Thyroid gland (tissue), 4 donors: ENCODE measurements at regions not wholly inside any gene's neighbourhood (a gene's known extent, or its start where the extent isn't known, plus 50 kb on each side); places are given as distances from the start of the nearest gene placed in this dataset.

Source experiments
- DNase-seq, 2 donors: peaks; one replicate each; pipeline ENCODE4 v3.0.0-alpha.2; 2019
- H3K27ac ChIP-seq, 3 donors: fragments of 200-600 bp; sonication (generic); 1 replicate in 2 of 3; 2 replicates in 1 of 3; pipeline ENCODE4 v1.5.1; 2016 to 2019; ENCODE audit warnings: mild to moderate bottlenecking in 1 of 3, moderate library complexity in 1 of 3
- H3K27me3 ChIP-seq: fragments of 200-600 bp; sonication (generic); one replicate; pipeline ENCODE4 v1.5.1; 2019
- H3K36me3 ChIP-seq, 2 donors: fragments of 200-600 bp; sonication (generic); one replicate each; pipeline ENCODE4 v1.5.1; 2016 to 2019
- H3K4me1 ChIP-seq, 2 donors: fragments of 200-600 bp; sonication (generic); one replicate each; pipeline ENCODE4 v1.5.1; 2017 to 2019
- H3K4me3 ChIP-seq, 3 donors: fragments of 200-600 bp; sonication (generic); replicated peaks in 1 of 3; 1 replicate in 2 of 3; 2 replicates in 1 of 3; pipeline ENCODE4 v1.5.1; 2016; ENCODE audit warnings: mild to moderate bottlenecking in 1 of 3
- H3K9me3 ChIP-seq: fragments of 200-600 bp; sonication (generic); one replicate; pipeline ENCODE4 v1.5.1; 2017
- CTCF ChIP-seq, 6 experiments: fragments of 200-600 bp in 3 of 6; fragments of 450-650 bp in 3 of 6; sonication (generic) in 3 of 6; IDR thresholded peaks; one replicate each; pipeline ENCODE4 v1.5.1; 2016 to 2019; ENCODE audit warnings: antibody characterized with exemption in 6 of 6, mild to moderate bottlenecking in 2 of 6, inconsistent platforms in 1 of 6, moderate library complexity in 1 of 6
- POLR2A ChIP-seq, 2 donors: fragments of 450-650 bp; IDR thresholded peaks; one replicate each; pipeline ENCODE4 v1.6.1; 2017; ENCODE audit warnings: antibody characterized with exemption in 2 of 2, mild to moderate bottlenecking in 2 of 2, moderate library complexity in 1 of 2
- WGBS, 2 donors: methylation state at CpG; one replicate each; pipeline ENCODE4 v1.1.5; 2017; 5-methylcytosine and 5-hydroxymethylcytosine counted together
- intact Hi-C: fragments of 100-400 bp; cut with DNase I; formaldehyde crosslinking; loops from one replicate; pipeline ENCODE4 v1.15.1; 2023

GRCh38 chr1:14441302-14441741, 157.2 kb upstream of the KAZN start:
- H3K4me1 ChIP-seq = peaks cover 17 to 26% of the 10 kb centered on the region in 2 donors
- intact Hi-C loops = no loop called here
- WGBS, 2 donors = 30 to 34% methylated on average over 6 of the region's 6 CpGs
- no peak for TF ChIP-seq CTCF (IDR thresholded peaks at IDR 0.05)
- no peak for TF ChIP-seq POLR2A (IDR thresholded peaks at IDR 0.05)
- H3K9me3 ChIP-seq = no peaks in the 10 kb centered on the region
- no peaks in the 10 kb centered on the region for H3K27me3 ChIP-seq
- no peak overlapping the region for H3K4me3 ChIP-seq
- peak overlapping the region; percentile 40 to 72 (median 71) for H3K27ac ChIP-seq
- no peaks in the 10 kb centered on the region for H3K36me3 ChIP-seq
- DNase-seq = peak; percentile 96 to 98

DNA sequence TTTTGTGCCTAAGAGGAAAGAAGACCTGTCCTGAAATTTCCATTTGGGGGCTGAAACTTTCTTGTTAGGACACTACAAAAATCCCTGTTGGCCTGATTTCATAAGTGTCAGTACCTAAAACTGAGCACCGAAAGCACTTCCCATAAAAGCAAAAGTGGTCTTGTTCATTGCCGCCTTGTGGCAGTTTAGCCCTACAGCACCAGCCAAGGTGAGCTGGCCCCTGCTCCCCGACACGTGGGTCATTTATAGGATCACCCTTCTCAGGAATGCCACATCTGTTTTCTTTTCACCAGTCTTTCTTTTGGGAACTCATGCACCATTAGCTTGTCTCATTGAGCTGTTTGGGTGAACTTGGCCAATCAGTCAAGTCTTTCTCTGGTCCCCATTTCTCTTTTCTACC, 155.8 kb upstream of the KAZN start:
- H3K27ac ChIP-seq = no peak overlapping the region
- DNase-seq = no peak
- H3K36me3 ChIP-seq = no peaks in the 10 kb centered on the region
- H3K9me3 ChIP-seq = no peaks in the 10 kb centered on the region
- H3K4me3 ChIP-seq = no peak overlapping the region
- TF ChIP-seq CTCF (IDR thresholded peaks at IDR 0.05) (no peak), POLR2A (IDR thresholded peaks at IDR 0.05) (no peak)
- no peaks in the 10 kb centered on the region for H3K27me3 ChIP-seq
- peaks cover 17 to 26% of the 10 kb centered on the region in 2 donors for H3K4me1 ChIP-seq
- 83 to 88% methylated on average over 4 of the region's 4 CpGs for WGBS, 2 donors
- intact Hi-C loops = no loop called here

DNA sequence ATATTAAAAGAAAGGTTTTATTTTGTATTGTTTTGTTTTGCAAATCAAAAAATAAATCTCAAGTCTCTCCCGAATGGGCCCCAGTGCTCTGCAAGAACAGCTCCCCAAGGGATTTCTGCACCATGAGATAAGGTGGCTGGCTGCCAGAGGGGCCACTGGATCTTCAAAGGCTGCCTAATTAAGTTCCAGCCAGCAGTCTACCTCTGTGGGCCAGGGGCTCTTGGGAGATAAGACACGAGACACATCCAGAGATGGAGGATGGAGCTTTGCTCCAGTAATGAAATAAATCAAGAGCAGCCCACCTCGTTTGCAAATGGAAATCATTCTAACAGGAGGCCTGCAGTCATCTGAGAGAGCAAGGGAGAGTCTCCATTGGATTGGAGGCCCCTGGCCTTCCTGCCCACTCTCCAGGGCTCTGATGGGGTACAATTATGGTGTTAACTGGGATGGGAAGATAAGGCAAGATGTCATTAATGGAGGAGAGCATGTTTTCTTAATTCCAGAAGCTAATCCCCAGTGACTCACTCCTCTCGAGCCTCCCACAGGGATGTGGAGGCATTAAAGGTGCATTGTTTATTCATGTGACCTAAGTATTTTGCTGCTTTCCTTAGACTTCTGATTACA, 155.2 kb upstream of the KAZN start:
- no peaks in the 10 kb centered on the region for H3K36me3 ChIP-seq
- peak; percentile 10 to 11 for DNase-seq
- H3K4me1 ChIP-seq = peaks cover 17 to 26% of the 10 kb centered on the region in 2 donors
- TF ChIP-seq POLR2A (IDR thresholded peaks at IDR 0.05) (no peak), CTCF (IDR thresholded peaks at IDR 0.05) (no peak)
- no peak overlapping the region for H3K4me3 ChIP-seq
- H3K27me3 ChIP-seq = no peaks in the 10 kb centered on the region
- intact Hi-C loops = no loop called here
- no peaks in the 10 kb centered on the region for H3K9me3 ChIP-seq
- WGBS, 2 donors = 60 to 68% methylated on average over 4 of the region's 4 CpGs
- H3K27ac ChIP-seq = no peak overlapping the region

- no peak overlapping the region for H3K4me3 ChIP-seq
- WGBS, 2 donors = 71 to 93% methylated on average over 2 of the region's 2 CpGs
- H3K27me3 ChIP-seq = no peaks in the 10 kb centered on the region
- H3K36me3 ChIP-seq = no peaks in the 10 kb centered on the region
- intact Hi-C loops = no loop called here
- no peak overlapping the region for H3K27ac ChIP-seq
- no peak for DNase-seq
- H3K4me1 ChIP-seq = no peaks in the 10 kb centered on the region
- TF ChIP-seq POLR2A (IDR thresholded peaks at IDR 0.05) (no peak), CTCF (IDR thresholded peaks at IDR 0.05) (no peak)
- no peaks in the 10 kb centered on the region for H3K9me3 ChIP-seq
Measured at GRCh38 chr1:14451217-14451616, 147.3 kb upstream of the KAZN start.

- H3K27ac ChIP-seq = no peak overlapping the region
- no peaks in the 10 kb centered on the region for H3K36me3 ChIP-seq
- H3K4me3 ChIP-seq = no peak overlapping the region
- no peak for DNase-seq
- intact Hi-C loops = no loop called here
- TF ChIP-seq CTCF (IDR thresholded peaks at IDR 0.05) (no peak), POLR2A (IDR thresholded peaks at IDR 0.05) (no peak)
- WGBS, 2 donors = 91 to 94% methylated on average over 4 of the region's 4 CpGs
- no peaks in the 10 kb centered on the region for H3K9me3 ChIP-seq
- H3K4me1 ChIP-seq = no peaks in the 10 kb centered on the region
- no peaks in the 10 kb centered on the region for H3K27me3 ChIP-seq
Measured at GRCh38 chr1:14452551-14452950, 145.9 kb upstream of the KAZN start.
